IPS-18a (cell line): ENCODE measurements at regions not wholly inside any gene's neighbourhood (a gene's known extent, or its start where the extent isn't known, plus 50 kb on each side); places are given as distances from the start of the nearest gene placed in this dataset.
"Not testable (repeated sequence)": the region's sequence is repeated elsewhere in the genome, so short reads cannot be mapped to it uniquely, and the experiment has no call there.

Experiments
- H3K27ac ChIP-seq: one replicate; pipeline ENCODE4 v1.5.1; 2013; ENCODE audit warnings: low read length
- H3K27me3 ChIP-seq: one replicate; pipeline ENCODE4 v1.6.1; 2013; ENCODE audit warnings: mild to moderate bottlenecking, low read length; ENCODE audit not compliant: control insufficient read depth, insufficient read depth
- H3K36me3 ChIP-seq: one replicate; pipeline ENCODE4 v1.6.1; 2013; ENCODE audit warnings: low read depth, low read length; ENCODE audit not compliant: control insufficient read depth
- H3K4me1 ChIP-seq: one replicate; pipeline ENCODE4 v1.6.1; 2013; ENCODE audit warnings: low read depth, low read length; ENCODE audit not compliant: control insufficient read depth
- H3K4me3 ChIP-seq: one replicate; pipeline ENCODE4 v1.5.1; 2013; ENCODE audit warnings: low read length
- H3K9ac ChIP-seq: one replicate; pipeline ENCODE4 v1.6.1; 2013; ENCODE audit warnings: mild to moderate bottlenecking, low read length, moderate library complexity
- H3K9me3 ChIP-seq: one replicate; pipeline ENCODE4 v1.6.1; 2013; ENCODE audit warnings: low read depth, low read length; ENCODE audit not compliant: control insufficient read depth

DNA sequence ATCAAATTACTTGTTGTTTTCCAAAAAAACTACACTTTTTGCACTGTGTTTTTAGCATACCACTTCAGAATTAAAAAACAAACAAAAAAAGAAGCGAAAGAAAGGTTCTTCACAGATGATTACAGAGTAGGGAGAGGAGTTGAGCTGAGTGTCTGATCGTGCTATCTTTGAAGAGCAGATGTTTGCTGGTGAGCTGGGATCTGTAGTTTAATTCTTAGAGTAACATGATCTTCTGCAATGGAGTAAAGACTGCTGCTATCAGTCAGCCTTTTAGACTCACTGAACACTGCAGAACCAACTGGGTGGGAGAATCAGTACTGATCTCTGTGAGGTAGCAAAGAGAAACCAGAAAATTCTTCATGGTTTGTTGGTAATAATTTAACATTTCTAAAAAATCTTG lies 1197.8 kb upstream of the SORCS1 start:
- Histone ChIP-seq H3K27me3 (no peaks in the 10 kb centered on the region), H3K4me1 (no peaks in the 10 kb centered on the region), H3K36me3 (no peaks in the 10 kb centered on the region), H3K4me3 (no peak overlapping the region), H3K27ac (no peak overlapping the region), H3K9me3 (no peaks in the 10 kb centered on the region), H3K9ac (no peak overlapping the region)

DNA sequence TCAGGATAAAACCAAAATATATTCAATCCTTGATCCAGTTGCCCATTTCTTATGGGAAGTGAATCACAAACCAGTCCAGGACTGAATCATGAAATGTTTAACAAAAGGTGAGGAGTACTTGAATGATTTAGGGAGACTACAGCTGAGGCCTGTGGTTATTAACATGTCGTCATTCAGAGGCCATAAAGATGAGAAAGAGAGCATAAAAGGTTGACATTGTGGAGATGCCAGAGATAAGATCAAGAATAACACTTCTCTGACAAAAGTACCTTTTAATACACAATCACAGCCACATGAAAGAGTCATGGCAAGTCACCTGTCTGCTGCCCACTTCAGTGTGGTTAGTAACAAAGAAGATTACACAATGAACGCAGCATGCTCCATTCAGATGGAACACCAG lies 1195.7 kb upstream of the SORCS1 start:
- no peak overlapping the region for H3K4me3 ChIP-seq
- H3K27me3 ChIP-seq: no peaks in the 10 kb centered on the region
- H3K36me3 ChIP-seq: no peaks in the 10 kb centered on the region
- H3K27ac ChIP-seq: no peak overlapping the region
- no peak overlapping the region for H3K9ac ChIP-seq
- H3K4me1 ChIP-seq: no peaks in the 10 kb centered on the region
- no peaks in the 10 kb centered on the region for H3K9me3 ChIP-seq

DNA sequence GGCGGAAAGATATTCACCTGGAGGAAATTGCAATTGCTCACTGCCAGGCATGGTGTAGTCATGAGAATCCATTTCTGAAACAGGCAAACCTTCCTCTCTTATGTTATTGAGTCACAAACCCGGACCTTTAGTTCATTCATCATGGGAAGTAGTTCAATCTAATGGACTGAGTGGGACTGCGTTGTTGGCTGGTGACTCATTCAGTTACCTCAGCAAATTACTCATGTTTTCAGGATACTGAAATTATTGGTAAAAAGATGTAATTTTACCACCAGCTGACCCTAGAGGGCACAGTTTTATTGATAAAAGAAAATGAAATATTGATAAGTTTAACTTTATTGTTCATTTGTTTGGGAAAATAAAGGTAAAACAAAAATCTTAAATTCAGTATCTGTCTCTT lies 1194.4 kb upstream of the SORCS1 start:
- H3K9me3 ChIP-seq: no peaks in the 10 kb centered on the region
- H3K36me3 ChIP-seq: no peaks in the 10 kb centered on the region
- no peaks in the 10 kb centered on the region for H3K27me3 ChIP-seq
- no peak overlapping the region for H3K27ac ChIP-seq
- H3K4me3 ChIP-seq: no peak overlapping the region
- no peaks in the 10 kb centered on the region for H3K4me1 ChIP-seq
- H3K9ac ChIP-seq: no peak overlapping the region

DNA sequence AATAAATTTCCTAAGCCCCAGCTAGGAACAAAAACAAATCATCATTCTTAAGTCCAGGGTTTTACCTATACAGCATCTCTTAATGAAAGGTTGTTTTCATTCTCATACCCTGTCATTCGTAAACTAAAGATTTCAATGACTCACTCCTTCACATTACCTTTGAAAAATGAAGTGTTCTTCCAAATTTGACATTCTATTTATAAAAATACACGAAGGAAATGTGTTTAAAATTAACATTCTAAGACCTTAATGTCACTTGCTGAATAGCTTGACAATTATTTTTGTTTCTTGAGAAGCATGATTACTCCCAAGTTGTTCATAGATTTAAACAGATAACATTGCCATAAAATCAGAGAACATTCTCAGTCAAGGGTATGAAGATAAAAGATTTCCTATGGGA lies 1188.3 kb upstream of the SORCS1 start:
- no peak overlapping the region for H3K27ac ChIP-seq

DNA sequence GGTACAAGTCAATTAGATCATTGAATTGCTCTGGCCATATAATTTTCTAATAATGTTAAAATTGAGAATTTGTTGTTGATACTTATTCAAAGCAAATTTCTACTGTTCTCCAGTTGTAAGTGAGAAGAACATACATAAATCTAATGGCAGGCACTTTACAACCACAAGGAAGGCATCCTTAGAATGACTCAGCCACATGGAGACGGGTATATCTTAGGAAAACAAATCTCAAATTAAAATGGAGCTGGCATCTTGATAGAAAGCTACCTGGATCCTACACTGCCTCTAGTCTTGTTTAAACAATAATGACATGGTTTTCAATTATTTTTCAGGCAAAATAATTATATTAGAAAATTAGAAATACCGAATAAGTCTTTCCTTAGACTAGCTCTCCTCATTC lies 1183.7 kb upstream of the SORCS1 start:
- Histone ChIP-seq H3K9ac (no peak overlapping the region), H3K4me3 (no peak overlapping the region), H3K9me3 (no peaks in the 10 kb centered on the region), H3K36me3 (no peaks in the 10 kb centered on the region), H3K27ac (no peak overlapping the region), H3K27me3 (no peaks in the 10 kb centered on the region), H3K4me1 (no peaks in the 10 kb centered on the region)

More for the DNA sequence above, 1188.3 kb upstream of the SORCS1 start:
- H3K4me1 ChIP-seq: no peaks in the 10 kb centered on the region
- H3K4me3 ChIP-seq: no peak overlapping the region
- H3K36me3 ChIP-seq: no peaks in the 10 kb centered on the region
- H3K9me3 ChIP-seq: no peaks in the 10 kb centered on the region
- no peaks in the 10 kb centered on the region for H3K27me3 ChIP-seq
- no peak overlapping the region for H3K9ac ChIP-seq

DNA sequence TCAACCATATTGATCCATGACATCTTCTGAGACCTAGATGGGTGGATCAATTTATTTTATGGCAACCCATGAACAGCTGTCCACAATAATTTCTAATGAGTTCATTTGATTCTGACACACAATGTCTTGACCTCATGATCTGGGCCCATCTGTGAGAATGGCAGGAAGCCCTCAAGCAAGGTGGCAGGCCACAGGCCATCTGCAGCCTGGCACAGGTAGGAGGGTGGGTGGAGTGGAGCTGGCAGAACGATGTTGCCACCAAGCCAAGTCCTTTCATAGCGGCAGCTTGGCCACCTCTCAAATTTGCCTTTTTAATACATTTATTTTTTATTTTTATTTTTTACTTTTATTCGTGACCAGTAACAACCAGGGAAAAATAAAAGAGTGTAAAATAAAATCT lies 1181.6 kb upstream of the SORCS1 start:
- Histone ChIP-seq H3K36me3 (no peaks in the 10 kb centered on the region), H3K9me3 (no peaks in the 10 kb centered on the region), H3K4me1 (no peaks in the 10 kb centered on the region), H3K27me3 (no peaks in the 10 kb centered on the region), H3K9ac (no peak overlapping the region), H3K27ac (no peak overlapping the region), H3K4me3 (no peak overlapping the region)

DNA sequence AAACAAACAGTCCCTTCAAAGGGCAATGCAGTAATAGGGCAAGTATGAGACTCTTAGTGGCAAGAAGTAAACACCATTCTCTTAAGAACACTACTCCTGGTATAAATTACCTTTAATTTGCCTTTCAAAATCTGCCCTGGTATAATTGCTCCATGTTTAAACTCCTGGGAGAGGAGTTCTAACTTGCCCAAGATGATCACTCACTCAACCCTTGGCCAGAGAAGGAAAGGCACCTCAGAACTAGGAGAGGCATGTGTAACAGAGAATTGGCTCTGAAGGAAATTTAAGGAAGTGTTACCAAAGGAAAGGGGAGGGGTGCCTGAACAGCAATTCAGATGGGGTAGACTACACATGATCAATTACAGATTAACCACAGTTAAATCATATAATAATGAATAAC lies 1173.6 kb upstream of the SORCS1 start:
- H3K4me3 ChIP-seq: no peak overlapping the region
- no peaks in the 10 kb centered on the region for H3K9me3 ChIP-seq
- H3K4me1 ChIP-seq: peaks cover 4% of the 10 kb centered on the region
- no peak overlapping the region for H3K27ac ChIP-seq
- H3K9ac ChIP-seq: no peak overlapping the region
- H3K36me3 ChIP-seq: no peaks in the 10 kb centered on the region
- no peaks in the 10 kb centered on the region for H3K27me3 ChIP-seq

DNA sequence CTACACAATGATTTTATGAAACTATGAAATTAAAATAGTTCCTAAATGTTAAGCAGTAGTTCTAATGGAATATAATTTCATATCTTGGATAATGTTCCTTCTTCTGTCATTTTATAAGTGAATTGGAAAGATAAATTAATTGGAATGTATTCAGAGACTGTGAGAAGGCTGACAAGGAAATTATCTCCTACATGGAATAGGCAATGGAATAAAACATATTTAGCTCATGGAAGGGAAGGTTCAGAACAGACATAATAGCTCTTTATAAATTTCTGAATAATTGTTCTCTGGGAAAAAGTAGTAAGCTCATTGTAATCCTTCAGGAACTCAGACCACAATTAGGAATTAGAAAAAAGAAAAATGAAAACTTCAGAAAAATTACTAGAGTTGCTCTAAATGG lies 1172.3 kb upstream of the SORCS1 start:
- Histone ChIP-seq H3K4me3 (no peak overlapping the region), H3K27ac (no peak overlapping the region), H3K9me3 (no peaks in the 10 kb centered on the region), H3K4me1 (peaks cover 4% of the 10 kb centered on the region), H3K27me3 (no peaks in the 10 kb centered on the region), H3K9ac (no peak overlapping the region), H3K36me3 (no peaks in the 10 kb centered on the region)

DNA sequence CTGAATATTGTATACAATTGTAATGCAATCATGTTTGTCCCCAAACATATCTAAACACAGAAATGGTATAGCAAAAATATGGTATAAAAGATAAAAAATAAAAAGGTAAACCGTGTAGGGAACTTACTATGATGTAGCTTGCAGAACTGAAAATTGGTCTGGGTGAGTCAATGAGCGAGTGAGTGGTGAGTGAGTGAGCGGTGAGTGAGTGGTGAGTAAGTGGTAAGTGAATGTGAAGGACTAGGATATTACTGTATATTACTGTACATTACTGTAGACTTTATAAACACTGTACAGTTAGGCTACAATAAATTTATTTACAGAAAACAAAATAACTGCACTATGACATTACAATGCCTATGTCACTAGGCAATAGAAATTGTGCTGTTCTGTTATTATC lies 1163.2 kb upstream of the SORCS1 start:
- H3K36me3 ChIP-seq: no peaks in the 10 kb centered on the region
- H3K9me3 ChIP-seq: no peaks in the 10 kb centered on the region
- no peak overlapping the region for H3K9ac ChIP-seq
- no peak overlapping the region for H3K4me3 ChIP-seq
- no peak overlapping the region for H3K27ac ChIP-seq
- H3K27me3 ChIP-seq: no peaks in the 10 kb centered on the region
- H3K4me1 ChIP-seq: peaks cover 17% of the 10 kb centered on the region

DNA sequence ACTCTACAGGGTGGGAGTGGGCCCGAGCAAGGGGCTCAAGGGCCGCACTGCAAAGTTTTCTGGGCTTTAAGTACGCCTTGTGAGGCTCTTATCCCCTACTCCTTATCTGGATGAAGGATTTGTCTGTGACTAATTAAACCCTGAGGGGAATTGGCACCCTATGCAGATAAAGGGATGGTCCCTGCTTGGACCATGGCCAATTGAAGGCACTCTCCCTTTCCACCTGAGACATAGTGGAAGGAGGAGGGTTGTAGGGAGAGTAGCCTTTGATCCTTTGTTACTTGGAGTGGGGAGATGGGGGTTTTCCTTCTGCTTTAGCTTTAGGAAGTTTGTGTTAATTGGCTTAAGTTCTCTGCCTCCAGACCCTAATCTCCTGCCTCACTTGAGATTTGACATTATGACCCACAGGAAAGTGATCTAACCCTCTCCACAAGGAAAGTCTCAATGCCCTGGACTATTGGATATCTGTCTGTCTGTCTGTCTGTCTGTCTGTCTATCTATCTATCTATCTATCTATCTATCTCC lies 1158.8 kb upstream of the SORCS1 start:
- H3K27me3 ChIP-seq: no peaks in the 10 kb centered on the region
- no peak overlapping the region for H3K4me3 ChIP-seq
- H3K9ac ChIP-seq: no peak overlapping the region
- H3K4me1 ChIP-seq: peaks cover 17% of the 10 kb centered on the region
- no peaks in the 10 kb centered on the region for H3K36me3 ChIP-seq
- H3K27ac ChIP-seq: no peak overlapping the region
- H3K9me3 ChIP-seq: no peaks in the 10 kb centered on the region

DNA sequence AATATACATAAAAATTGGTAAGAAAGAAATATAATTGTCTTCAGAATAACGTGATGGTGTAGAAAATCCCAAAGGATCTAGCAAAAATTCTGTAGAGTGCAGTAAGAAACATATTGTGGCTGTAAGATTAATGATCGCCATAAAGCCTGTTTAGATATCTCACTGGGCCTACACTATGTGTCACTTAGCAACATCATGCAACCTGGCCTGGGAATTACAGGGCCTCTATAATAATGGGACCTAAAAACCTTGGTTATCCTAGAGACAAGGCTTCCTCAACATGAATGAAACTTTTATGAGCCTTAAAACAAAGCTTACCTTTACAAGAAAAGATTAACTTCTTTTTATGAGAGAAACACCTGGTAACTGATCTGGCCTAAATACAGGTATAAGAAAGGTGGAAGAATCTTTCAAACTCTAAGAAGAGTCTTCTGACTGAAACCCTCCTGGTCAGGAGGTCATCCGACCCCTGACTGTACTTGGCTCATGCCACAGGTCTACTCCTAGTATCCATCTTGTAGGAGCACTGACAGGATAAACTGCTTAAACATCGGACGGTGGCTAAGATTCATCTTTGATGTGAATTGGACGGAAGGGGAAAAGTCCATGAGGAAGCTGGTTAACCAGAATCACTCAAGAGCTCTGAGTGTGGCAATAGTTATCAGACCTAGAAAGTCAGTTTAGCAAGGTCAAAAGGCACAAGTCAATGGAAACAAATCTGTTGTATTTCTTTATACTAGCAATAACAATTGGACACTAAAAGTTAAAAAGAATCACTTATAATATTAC lies 1155.1 kb upstream of the SORCS1 start:
- H3K9me3 ChIP-seq: no peaks in the 10 kb centered on the region
- no peaks in the 10 kb centered on the region for H3K27me3 ChIP-seq
- H3K4me1 ChIP-seq: peaks cover 10% of the 10 kb centered on the region
- no peak overlapping the region for H3K4me3 ChIP-seq
- no peak overlapping the region for H3K27ac ChIP-seq
- no peaks in the 10 kb centered on the region for H3K36me3 ChIP-seq
- no peak overlapping the region for H3K9ac ChIP-seq

DNA sequence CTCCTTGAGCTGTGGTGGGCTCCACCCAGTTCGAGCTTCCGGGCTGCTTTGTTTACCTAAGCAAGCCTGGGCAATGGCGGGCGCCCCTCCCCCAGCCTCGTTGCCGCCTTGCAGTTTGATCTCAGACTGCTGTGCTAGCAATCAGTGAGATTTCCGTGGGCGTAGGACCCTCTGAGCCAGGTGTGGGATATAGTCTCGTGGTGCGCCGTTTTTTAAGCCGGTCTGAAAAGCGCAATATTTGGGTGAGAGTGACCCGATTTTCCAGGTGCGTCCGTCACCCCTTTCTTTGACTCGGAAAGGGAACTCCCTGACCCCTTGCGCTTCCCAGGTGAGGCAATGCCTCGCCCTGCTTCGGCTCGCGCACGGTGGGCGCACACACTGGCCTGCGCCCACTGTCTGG lies 1151.1 kb upstream of the SORCS1 start:
- H3K9me3 ChIP-seq, H3K27me3 ChIP-seq, H3K36me3 ChIP-seq, H3K4me1 ChIP-seq, H3K27ac ChIP-seq: not testable (repeated sequence)
- Histone ChIP-seq H3K9ac (peak overlapping the region; percentile 61), H3K4me3 (peak overlapping the region; percentile 44)
